Fibroblast of lung (primary cell): ENCODE measurements at regions not wholly inside any gene's neighbourhood (a gene's known extent, or its start where the extent isn't known, plus 50 kb on each side); places are given as distances from the start of the nearest gene placed in this dataset.

Experiments
- DNase-seq, 2 donors: peaks; one replicate each; pipeline versions ENCODE4 v3.0.0 to v3.0.0-alpha.2; 2010; ENCODE audit warnings: low read depth in 2 of 2
- H2AFZ ChIP-seq: 2 replicates; pipeline ENCODE4 v1.5.1; 2012; ENCODE audit warnings: low read length, control low read depth, inconsistent platforms
- H3K27ac ChIP-seq: 2 replicates; pipeline ENCODE4 v1.5.1; 2011; ENCODE audit warnings: low read length, control low read depth; ENCODE audit not compliant: insufficient read depth
- H3K27me3 ChIP-seq: 2 replicates; pipeline ENCODE4 v1.5.1; 2011; ENCODE audit warnings: mild to moderate bottlenecking, low read length; ENCODE audit not compliant: control insufficient read depth, insufficient read depth
- H3K36me3 ChIP-seq: 2 replicates; pipeline ENCODE4 v1.5.1; 2011; ENCODE audit warnings: low read length; ENCODE audit not compliant: control insufficient read depth, insufficient read depth
- H3K4me1 ChIP-seq: 2 replicates; pipeline ENCODE4 v1.5.1; 2011; ENCODE audit warnings: low read length; ENCODE audit not compliant: control insufficient read depth, insufficient read depth; ENCODE audit errors: extremely low read depth
- H3K4me2 ChIP-seq: 2 replicates; pipeline ENCODE4 v1.5.1; 2011; ENCODE audit warnings: low read length, control low read depth; ENCODE audit not compliant: insufficient read depth; ENCODE audit errors: extremely low read depth
- H3K4me3 ChIP-seq, 4 experiments: fragments of 200-600 bp in 1 of 4; sonication (generic) in 1 of 4; replicated peaks in 1 of 4; 2 replicates each; pipeline ENCODE4 v1.5.1; 2011 to 2016; ENCODE audit warnings: low read length in 4 of 4, low read depth in 3 of 4, mild to moderate bottlenecking in 3 of 4, control low read depth in 2 of 4, inconsistent platforms in 1 of 4, mixed read lengths in 1 of 4; ENCODE audit not compliant: insufficient read depth in 1 of 4; ENCODE audit errors: control extremely low read depth in 1 of 4
- H3K79me2 ChIP-seq: 2 replicates; pipeline ENCODE4 v1.5.1; 2012; ENCODE audit warnings: mild to moderate bottlenecking, low read length, inconsistent platforms; ENCODE audit not compliant: control insufficient read depth, insufficient read depth
- H3K9ac ChIP-seq: 2 replicates; pipeline ENCODE4 v1.5.1; 2011; ENCODE audit warnings: mild to moderate bottlenecking, low read length, control low read depth; ENCODE audit not compliant: insufficient read depth
- H3K9me3 ChIP-seq: 2 replicates; pipeline ENCODE4 v1.5.1; 2012; ENCODE audit warnings: low read depth, low read length; ENCODE audit not compliant: control insufficient read depth, insufficient read depth
- H4K20me1 ChIP-seq: 2 replicates; pipeline ENCODE4 v1.5.1; 2011; ENCODE audit warnings: low read length; ENCODE audit not compliant: control insufficient read depth, insufficient read depth; ENCODE audit errors: extremely low read depth
- EZH2 ChIP-seq: IDR thresholded peaks from 2 replicates; pipeline ENCODE4 v1.5.1; 2012; ENCODE audit warnings: low read length, control low read depth, mild to moderate bottlenecking; ENCODE audit errors: missing control alignments
- TF ChIP-seq, protein P1 (sequence below), 2 donors: IDR thresholded peaks in 1 of 2; conservative IDR thresholded peaks in 1 of 2; 1 replicate in 1 of 2; 2 replicates in 1 of 2; pipeline ENCODE4 v1.5.1; 2011 to 2012; ENCODE audit warnings: low read length in 2 of 2, control low read depth in 1 of 2, inconsistent platforms in 1 of 2, low read depth in 1 of 2, mild to moderate bottlenecking in 1 of 2

DNA sequence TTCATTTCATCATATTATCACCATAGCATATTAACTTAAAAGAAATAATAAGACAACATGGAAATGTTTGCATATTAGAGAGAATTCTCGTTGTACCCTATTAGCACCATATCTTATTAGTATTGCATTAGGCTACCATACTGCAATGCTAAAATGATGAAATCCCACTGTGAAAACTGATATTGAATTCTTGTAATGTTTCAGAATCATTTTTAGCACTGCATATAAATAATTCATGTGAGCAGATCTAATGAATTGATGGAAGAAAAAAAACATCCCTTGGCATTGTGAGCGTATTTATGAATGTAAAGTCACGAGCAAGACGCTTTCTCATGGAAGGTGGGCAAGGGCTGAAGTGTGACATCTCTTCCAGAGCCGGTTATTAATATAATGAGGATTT, 257.1 kb upstream of the PTBP2 start:
- no peaks in the 10 kb centered on the region for H3K27me3 ChIP-seq
- no peaks in the 10 kb centered on the region for H3K79me2 ChIP-seq
- H3K4me3 ChIP-seq = no peak overlapping the region
- H3K4me2 ChIP-seq = no peak overlapping the region
- no peak overlapping the region for H2AFZ ChIP-seq
- H3K4me1 ChIP-seq = no peaks in the 10 kb centered on the region
- H3K27ac ChIP-seq = no peak overlapping the region
- H3K9ac ChIP-seq = no peak overlapping the region
- no peaks in the 10 kb centered on the region for H3K9me3 ChIP-seq
- no peak for DNase-seq
- no peak for TF ChIP-seq EZH2
- TF ChIP-seq, protein P1, sequence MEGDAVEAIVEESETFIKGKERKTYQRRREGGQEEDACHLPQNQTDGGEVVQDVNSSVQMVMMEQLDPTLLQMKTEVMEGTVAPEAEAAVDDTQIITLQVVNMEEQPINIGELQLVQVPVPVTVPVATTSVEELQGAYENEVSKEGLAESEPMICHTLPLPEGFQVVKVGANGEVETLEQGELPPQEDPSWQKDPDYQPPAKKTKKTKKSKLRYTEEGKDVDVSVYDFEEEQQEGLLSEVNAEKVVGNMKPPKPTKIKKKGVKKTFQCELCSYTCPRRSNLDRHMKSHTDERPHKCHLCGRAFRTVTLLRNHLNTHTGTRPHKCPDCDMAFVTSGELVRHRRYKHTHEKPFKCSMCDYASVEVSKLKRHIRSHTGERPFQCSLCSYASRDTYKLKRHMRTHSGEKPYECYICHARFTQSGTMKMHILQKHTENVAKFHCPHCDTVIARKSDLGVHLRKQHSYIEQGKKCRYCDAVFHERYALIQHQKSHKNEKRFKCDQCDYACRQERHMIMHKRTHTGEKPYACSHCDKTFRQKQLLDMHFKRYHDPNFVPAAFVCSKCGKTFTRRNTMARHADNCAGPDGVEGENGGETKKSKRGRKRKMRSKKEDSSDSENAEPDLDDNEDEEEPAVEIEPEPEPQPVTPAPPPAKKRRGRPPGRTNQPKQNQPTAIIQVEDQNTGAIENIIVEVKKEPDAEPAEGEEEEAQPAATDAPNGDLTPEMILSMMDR (conservative IDR thresholded peaks at IDR 0.05 in 1 of 2, IDR thresholded peaks at IDR 0.05 in 1 of 2; ENCODE audit: low read depth in 1 of 2, low read length in 2 of 2) = no peak
- H4K20me1 ChIP-seq = no peaks in the 10 kb centered on the region
- H3K36me3 ChIP-seq = no peaks in the 10 kb centered on the region

DNA sequence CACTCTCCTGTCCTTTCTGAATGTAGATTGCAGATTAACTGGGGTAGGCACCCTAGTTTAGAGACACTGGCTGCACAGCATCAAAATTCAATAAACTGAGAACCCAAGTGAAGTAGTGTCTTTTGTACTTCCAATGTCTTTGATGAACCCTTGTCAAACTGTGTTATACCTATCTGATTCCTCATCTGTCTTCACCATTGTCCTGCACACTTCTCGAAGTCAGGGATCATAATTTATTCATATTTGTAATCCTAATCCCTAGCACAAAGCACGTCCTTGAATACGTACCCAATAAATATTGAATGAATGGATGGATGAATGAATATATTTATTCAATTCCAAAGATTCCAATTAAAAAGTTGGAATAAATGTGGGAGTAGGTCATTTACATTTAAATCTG, 256.6 kb upstream of the PTBP2 start:
- H3K4me2 ChIP-seq = no peak overlapping the region
- no peak overlapping the region for H3K9ac ChIP-seq
- no peak overlapping the region for H3K4me3 ChIP-seq
- H3K27me3 ChIP-seq = no peaks in the 10 kb centered on the region
- H3K4me1 ChIP-seq = no peaks in the 10 kb centered on the region
- TF ChIP-seq, protein P1 (conservative IDR thresholded peaks at IDR 0.05 in 1 of 2, IDR thresholded peaks at IDR 0.05 in 1 of 2; ENCODE audit: low read depth in 1 of 2, low read length in 2 of 2) = no peak
- TF ChIP-seq EZH2 = no peak
- H3K79me2 ChIP-seq = no peaks in the 10 kb centered on the region
- no peaks in the 10 kb centered on the region for H3K36me3 ChIP-seq
- DNase-seq = no peak
- no peak overlapping the region for H2AFZ ChIP-seq
- H3K27ac ChIP-seq = no peak overlapping the region
- H3K9me3 ChIP-seq = no peaks in the 10 kb centered on the region
- no peaks in the 10 kb centered on the region for H4K20me1 ChIP-seq

DNA sequence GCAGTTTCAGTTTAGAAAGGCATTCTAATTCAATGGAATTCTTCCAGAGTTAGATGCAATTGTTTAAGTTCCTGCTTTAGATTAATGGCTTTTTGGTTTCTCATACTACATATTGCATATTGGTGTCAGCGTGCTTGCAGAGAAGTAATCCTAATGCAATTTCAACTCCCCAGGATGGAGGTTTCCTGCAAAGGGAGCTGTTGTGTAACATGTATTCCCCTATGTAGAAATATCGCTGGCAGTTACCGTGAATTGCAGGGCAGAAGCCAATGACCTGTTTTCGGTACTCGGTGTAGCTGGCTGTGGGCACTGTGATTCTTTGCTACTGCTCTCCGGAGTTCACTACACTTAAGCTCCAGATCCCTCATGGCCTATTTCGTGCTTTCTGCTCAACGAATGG, 256.1 kb upstream of the PTBP2 start:
- Histone ChIP-seq H3K4me2 (no peak overlapping the region), H3K79me2 (no peaks in the 10 kb centered on the region), H3K36me3 (no peaks in the 10 kb centered on the region), H3K27ac (no peak overlapping the region), H3K27me3 (no peaks in the 10 kb centered on the region), H3K4me1 (no peaks in the 10 kb centered on the region), H3K4me3 (no peak overlapping the region), H4K20me1 (no peaks in the 10 kb centered on the region), H2AFZ (no peak overlapping the region), H3K9me3 (no peaks in the 10 kb centered on the region), H3K9ac (no peak overlapping the region)
- peak in 1 of 2 donors; percentile 97 for DNase-seq
- no peak for TF ChIP-seq EZH2
- TF ChIP-seq, protein P1 (conservative IDR thresholded peaks at IDR 0.05 in 1 of 2, IDR thresholded peaks at IDR 0.05 in 1 of 2; ENCODE audit: low read depth in 1 of 2, low read length in 2 of 2) = no peak
